ENCODE measurements at regions not wholly inside any gene's neighbourhood (a gene's known extent, or its start where the extent isn't known, plus 50 kb on each side); places are given as distances from the start of the nearest gene placed in this dataset.

GRCh38 chr16:35131429-35131828, 1672.0 kb downstream of the TP53TG3F start:
- TF ChIP-seq CTCF (optimal IDR thresholded peaks at IDR 0.05 in 1 of 3, IDR thresholded peaks at IDR 0.05 in 1 of 3, conservative IDR thresholded peaks at IDR 0.05 in 1 of 3; ENCODE audit: extremely low read depth in 1 of 3, insufficient read depth in 2 of 3, low read length in 3 of 3) = no peak
- TF ChIP-seq EZH2 (IDR thresholded peaks at IDR 0.05; ENCODE audit: low read length) = no peak

Data from keratinocyte (primary cell).